ENCODE measurements at regions not wholly inside any gene's neighbourhood (a gene's known extent, or its start where the extent isn't known, plus 50 kb on each side); places are given as distances from the start of the nearest gene placed in this dataset.

DNA sequence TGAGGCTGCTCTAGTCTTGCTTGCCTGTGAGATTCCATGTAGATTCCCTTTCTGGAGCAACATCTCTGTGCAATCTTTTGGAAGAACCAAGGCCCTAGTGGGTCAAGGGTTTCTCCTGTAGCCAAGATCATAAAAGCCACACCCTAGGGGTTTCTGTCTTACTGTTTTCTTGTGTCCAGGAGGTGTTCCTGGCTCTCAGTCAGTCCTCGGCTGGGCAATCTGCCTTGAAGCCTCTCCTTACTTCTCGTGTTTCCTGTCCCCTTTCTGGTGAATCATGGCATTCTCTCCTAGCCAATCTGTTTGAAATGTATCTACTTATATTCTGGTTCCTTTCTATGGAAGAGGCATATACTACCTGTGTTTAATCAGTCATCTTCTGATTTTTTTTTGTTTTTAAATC lies 484.8 kb upstream of the UBE2E3 start:
- Histone ChIP-seq H3K27ac (ENCODE audit: low read depth in 1 of 2, low read length in 1 of 2) (no peak overlapping the region), H3K9me3 (ENCODE audit: control insufficient read depth in 2 of 2, insufficient read depth in 1 of 2, low read length in 1 of 2) (peaks cover 0 to 12% of the 10 kb centered on the region in 2 donors), H3K27me3 (ENCODE audit: control insufficient read depth in 2 of 2, insufficient read depth in 1 of 2, low read length in 1 of 2) (no peaks in the 10 kb centered on the region), H3K4me3 (ENCODE audit: low read length in 2 of 2) (no peak overlapping the region), H3K4me1 (ENCODE audit: control insufficient read depth in 2 of 2, insufficient read depth in 2 of 2, low read length in 2 of 2) (no peaks in the 10 kb centered on the region), H3K36me3 (ENCODE audit: control insufficient read depth in 2 of 2, insufficient read depth in 2 of 2, low read length in 1 of 2) (no peaks in the 10 kb centered on the region)
- no peak for DNase-seq (ENCODE audit: low read depth in 6 of 9, low spot score in 9 of 9)
- 86% methylated on average over 2 of the region's 2 CpGs for WGBS

GRCh38 chr2:180494286-180494685 lies 486.1 kb upstream of the UBE2E3 start:
- Histone ChIP-seq H3K27ac (ENCODE audit: low read depth in 1 of 2, low read length in 1 of 2) (no peak overlapping the region), H3K4me3 (ENCODE audit: low read length in 2 of 2) (no peak overlapping the region), H3K4me1 (ENCODE audit: control insufficient read depth in 2 of 2, insufficient read depth in 2 of 2, low read length in 2 of 2) (no peaks in the 10 kb centered on the region), H3K36me3 (ENCODE audit: control insufficient read depth in 2 of 2, insufficient read depth in 2 of 2, low read length in 1 of 2) (no peaks in the 10 kb centered on the region), H3K9me3 (ENCODE audit: control insufficient read depth in 2 of 2, insufficient read depth in 1 of 2, low read length in 1 of 2) (peaks cover 0 to 12% of the 10 kb centered on the region in 2 donors), H3K27me3 (ENCODE audit: control insufficient read depth in 2 of 2, insufficient read depth in 1 of 2, low read length in 1 of 2) (no peaks in the 10 kb centered on the region)
- WGBS = 89% methylated on average over 2 of the region's 2 CpGs
- DNase-seq (ENCODE audit: low read depth in 6 of 9, low spot score in 9 of 9) = no peak

DNA sequence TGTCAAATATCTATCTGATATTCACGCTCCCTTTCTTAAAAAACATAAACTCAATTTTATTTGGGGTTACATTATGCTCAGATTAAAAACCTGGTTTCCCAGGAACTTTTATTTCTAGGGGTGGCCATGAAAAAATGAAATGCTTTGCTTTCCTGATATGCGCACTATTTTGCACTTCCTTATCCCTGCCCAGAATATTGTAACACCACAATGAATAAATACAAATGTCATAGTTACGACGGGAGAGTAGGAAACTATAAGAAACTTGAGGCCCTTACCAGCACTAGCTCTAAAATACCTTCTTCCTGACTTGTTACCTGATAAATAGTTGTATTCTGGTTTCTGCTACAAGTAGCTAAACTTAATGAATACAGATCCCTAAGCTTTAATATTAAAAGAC lies 475.6 kb upstream of the CWC22 start:
- Histone ChIP-seq H3K36me3 (ENCODE audit: control insufficient read depth in 2 of 2, insufficient read depth in 2 of 2, low read length in 1 of 2) (no peaks in the 10 kb centered on the region), H3K4me1 (ENCODE audit: control insufficient read depth in 2 of 2, insufficient read depth in 2 of 2, low read length in 2 of 2) (no peaks in the 10 kb centered on the region), H3K27me3 (ENCODE audit: control insufficient read depth in 2 of 2, insufficient read depth in 1 of 2, low read length in 1 of 2) (no peaks in the 10 kb centered on the region), H3K4me3 (ENCODE audit: low read length in 2 of 2) (no peak overlapping the region), H3K9me3 (ENCODE audit: control insufficient read depth in 2 of 2, insufficient read depth in 1 of 2, low read length in 1 of 2) (no peaks in the 10 kb centered on the region), H3K27ac (ENCODE audit: low read depth in 1 of 2, low read length in 1 of 2) (no peak overlapping the region)
- DNase-seq (ENCODE audit: low read depth in 6 of 9, low spot score in 9 of 9) = no peak
- 93% methylated on average over 4 of the region's 4 CpGs for WGBS

- Histone ChIP-seq H3K4me1 (ENCODE audit: control insufficient read depth in 2 of 2, insufficient read depth in 2 of 2, low read length in 2 of 2) (no peaks in the 10 kb centered on the region), H3K27me3 (ENCODE audit: control insufficient read depth in 2 of 2, insufficient read depth in 1 of 2, low read length in 1 of 2) (no peaks in the 10 kb centered on the region), H3K27ac (ENCODE audit: low read depth in 1 of 2, low read length in 1 of 2) (no peak overlapping the region), H3K36me3 (ENCODE audit: control insufficient read depth in 2 of 2, insufficient read depth in 2 of 2, low read length in 1 of 2) (no peaks in the 10 kb centered on the region), H3K4me3 (ENCODE audit: low read length in 2 of 2) (no peak overlapping the region), H3K9me3 (ENCODE audit: control insufficient read depth in 2 of 2, insufficient read depth in 1 of 2, low read length in 1 of 2) (no peaks in the 10 kb centered on the region)
- no peak for DNase-seq (ENCODE audit: low read depth in 6 of 9, low spot score in 9 of 9)
- WGBS = 95% methylated on average over 2 of the region's 2 CpGs
Observed at GRCh38 chr2:180481998-180482397, 474.9 kb upstream of the CWC22 start.

DNA sequence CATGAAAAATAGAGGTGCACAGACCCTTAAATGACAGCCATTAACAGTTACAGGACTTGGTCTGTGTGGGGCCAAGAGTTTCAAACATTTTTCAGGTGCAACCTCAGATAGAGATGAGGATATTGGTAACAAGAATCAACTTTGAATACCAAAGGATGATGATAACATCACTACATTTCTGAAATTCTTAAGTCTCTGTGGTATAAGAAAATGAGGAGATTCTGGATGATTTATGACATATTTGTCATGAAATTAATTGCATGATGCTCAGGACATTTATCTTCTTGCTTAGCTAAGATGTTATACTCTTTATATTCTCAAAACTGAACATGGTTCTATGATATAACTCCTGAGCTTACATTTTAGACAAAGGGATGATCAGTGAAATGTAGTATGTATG lies 471.8 kb upstream of the CWC22 start:
- no peaks in the 10 kb centered on the region for H3K4me1 ChIP-seq (ENCODE audit: control insufficient read depth in 2 of 2, insufficient read depth in 2 of 2, low read length in 2 of 2)
- H3K27me3 ChIP-seq (ENCODE audit: control insufficient read depth in 2 of 2, insufficient read depth in 1 of 2, low read length in 1 of 2) = no peaks in the 10 kb centered on the region
- DNase-seq (ENCODE audit: low read depth in 6 of 9, low spot score in 9 of 9) = no peak
- H3K9me3 ChIP-seq (ENCODE audit: control insufficient read depth in 2 of 2, insufficient read depth in 1 of 2, low read length in 1 of 2) = no peaks in the 10 kb centered on the region
- H3K36me3 ChIP-seq (ENCODE audit: control insufficient read depth in 2 of 2, insufficient read depth in 2 of 2, low read length in 1 of 2) = no peaks in the 10 kb centered on the region
- no peak overlapping the region for H3K4me3 ChIP-seq (ENCODE audit: low read length in 2 of 2)
- no peak overlapping the region for H3K27ac ChIP-seq (ENCODE audit: low read depth in 1 of 2, low read length in 1 of 2)

GRCh38 chr2:180474716-180475115 lies 467.6 kb upstream of the CWC22 start:
- H3K36me3 ChIP-seq (ENCODE audit: control insufficient read depth in 2 of 2, insufficient read depth in 2 of 2, low read length in 1 of 2) = no peaks in the 10 kb centered on the region
- H3K27me3 ChIP-seq (ENCODE audit: control insufficient read depth in 2 of 2, insufficient read depth in 1 of 2, low read length in 1 of 2) = no peaks in the 10 kb centered on the region
- H3K9me3 ChIP-seq (ENCODE audit: control insufficient read depth in 2 of 2, insufficient read depth in 1 of 2, low read length in 1 of 2) = no peaks in the 10 kb centered on the region
- no peak overlapping the region for H3K27ac ChIP-seq (ENCODE audit: low read depth in 1 of 2, low read length in 1 of 2)
- H3K4me1 ChIP-seq (ENCODE audit: control insufficient read depth in 2 of 2, insufficient read depth in 2 of 2, low read length in 2 of 2) = no peaks in the 10 kb centered on the region
- DNase-seq (ENCODE audit: low read depth in 6 of 9, low spot score in 9 of 9) = no peak
- H3K4me3 ChIP-seq (ENCODE audit: low read length in 2 of 2) = no peak overlapping the region

DNA sequence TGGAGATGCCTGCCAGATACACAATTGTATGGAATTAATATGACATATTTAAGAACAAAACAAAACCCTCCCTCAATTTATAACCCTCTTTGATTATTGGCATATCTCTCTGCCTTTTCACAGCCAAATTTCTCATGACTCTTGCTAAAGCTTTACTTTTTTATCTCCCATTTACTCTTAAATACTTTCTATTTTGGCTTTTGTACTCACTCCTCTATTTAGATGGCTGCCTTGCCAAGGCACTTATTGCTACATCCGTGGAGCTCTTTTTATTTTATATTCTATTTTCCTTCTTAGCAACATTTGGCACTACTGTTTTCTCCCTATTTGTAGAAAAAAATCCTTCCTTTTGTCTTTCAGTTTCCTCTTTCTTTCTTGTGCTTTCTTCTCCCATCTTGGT lies 466.4 kb upstream of the CWC22 start:
- H3K4me3 ChIP-seq (ENCODE audit: low read length in 2 of 2) = no peak overlapping the region
- no peaks in the 10 kb centered on the region for H3K36me3 ChIP-seq (ENCODE audit: control insufficient read depth in 2 of 2, insufficient read depth in 2 of 2, low read length in 1 of 2)
- H3K9me3 ChIP-seq (ENCODE audit: control insufficient read depth in 2 of 2, insufficient read depth in 1 of 2, low read length in 1 of 2) = no peaks in the 10 kb centered on the region
- H3K27ac ChIP-seq (ENCODE audit: low read depth in 1 of 2, low read length in 1 of 2) = no peak overlapping the region
- 93% methylated on average over 1 of the region's 1 CpG for WGBS
- no peaks in the 10 kb centered on the region for H3K27me3 ChIP-seq (ENCODE audit: control insufficient read depth in 2 of 2, insufficient read depth in 1 of 2, low read length in 1 of 2)
- no peak for DNase-seq (ENCODE audit: low read depth in 6 of 9, low spot score in 9 of 9)
- no peaks in the 10 kb centered on the region for H3K4me1 ChIP-seq (ENCODE audit: control insufficient read depth in 2 of 2, insufficient read depth in 2 of 2, low read length in 2 of 2)

- Histone ChIP-seq H3K9me3 (ENCODE audit: control insufficient read depth in 2 of 2, insufficient read depth in 1 of 2, low read length in 1 of 2) (no peaks in the 10 kb centered on the region), H3K27me3 (ENCODE audit: control insufficient read depth in 2 of 2, insufficient read depth in 1 of 2, low read length in 1 of 2) (no peaks in the 10 kb centered on the region), H3K4me3 (ENCODE audit: low read length in 2 of 2) (no peak overlapping the region), H3K36me3 (ENCODE audit: control insufficient read depth in 2 of 2, insufficient read depth in 2 of 2, low read length in 1 of 2) (no peaks in the 10 kb centered on the region), H3K4me1 (ENCODE audit: control insufficient read depth in 2 of 2, insufficient read depth in 2 of 2, low read length in 2 of 2) (no peaks in the 10 kb centered on the region), H3K27ac (ENCODE audit: low read depth in 1 of 2, low read length in 1 of 2) (no peak overlapping the region)
- no peak for DNase-seq (ENCODE audit: low read depth in 6 of 9, low spot score in 9 of 9)
- WGBS = 89% methylated on average over 1 of the region's 1 CpG
Observed at GRCh38 chr2:180472133-180472532, 465.0 kb upstream of the CWC22 start.

DNA sequence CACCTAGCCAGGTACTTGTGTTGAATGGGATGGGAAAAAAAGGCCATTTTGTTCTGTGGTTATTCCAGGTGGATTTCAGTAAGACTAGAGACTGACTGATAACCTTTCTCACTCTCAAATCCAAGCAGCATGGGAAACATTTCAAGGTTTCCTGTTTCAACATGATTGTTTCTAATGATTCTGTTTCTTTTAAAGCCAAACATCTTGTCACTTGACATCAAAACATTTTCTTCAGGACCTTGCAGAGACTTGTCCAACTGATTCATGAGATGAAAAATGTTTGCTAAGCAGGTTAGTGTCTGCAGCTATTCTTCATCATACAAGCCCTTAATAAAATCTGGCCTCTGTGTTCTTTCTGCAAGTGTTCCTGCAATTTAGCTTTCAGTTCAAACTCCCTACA lies 456.5 kb upstream of the CWC22 start:
- H3K27me3 ChIP-seq (ENCODE audit: control insufficient read depth in 2 of 2, insufficient read depth in 1 of 2, low read length in 1 of 2) = no peaks in the 10 kb centered on the region
- DNase-seq (ENCODE audit: low read depth in 6 of 9, low spot score in 9 of 9) = peak in 1 of 9 donors; percentile 22
- H3K4me1 ChIP-seq (ENCODE audit: control insufficient read depth in 2 of 2, insufficient read depth in 2 of 2, low read length in 2 of 2) = no peaks in the 10 kb centered on the region
- H3K4me3 ChIP-seq (ENCODE audit: low read length in 2 of 2) = no peak overlapping the region
- no peaks in the 10 kb centered on the region for H3K9me3 ChIP-seq (ENCODE audit: control insufficient read depth in 2 of 2, insufficient read depth in 1 of 2, low read length in 1 of 2)
- no peak overlapping the region for H3K27ac ChIP-seq (ENCODE audit: low read depth in 1 of 2, low read length in 1 of 2)
- H3K36me3 ChIP-seq (ENCODE audit: control insufficient read depth in 2 of 2, insufficient read depth in 2 of 2, low read length in 1 of 2) = no peaks in the 10 kb centered on the region

DNA sequence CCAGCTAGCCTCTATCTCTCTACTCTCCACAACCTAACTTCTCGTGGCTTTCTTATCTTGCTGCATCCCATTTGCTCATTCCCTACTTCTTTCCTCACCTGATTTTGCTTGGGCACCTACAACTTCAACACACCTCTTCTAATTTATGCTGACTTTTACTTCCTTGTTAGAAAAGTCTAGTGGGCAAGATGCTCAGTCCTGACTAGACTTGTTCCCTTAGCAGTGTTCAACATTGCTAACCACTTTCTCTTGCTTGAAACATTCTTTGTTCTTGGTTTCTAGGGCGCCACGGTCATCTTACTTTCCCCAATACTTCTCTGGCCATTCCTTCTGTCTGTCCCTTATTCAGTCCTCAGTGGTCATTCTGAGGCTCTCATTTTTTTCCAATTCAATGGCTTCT lies 454.7 kb upstream of the CWC22 start:
- Histone ChIP-seq H3K4me3 (ENCODE audit: low read length in 2 of 2) (no peak overlapping the region), H3K27ac (ENCODE audit: low read depth in 1 of 2, low read length in 1 of 2) (no peak overlapping the region), H3K27me3 (ENCODE audit: control insufficient read depth in 2 of 2, insufficient read depth in 1 of 2, low read length in 1 of 2) (no peaks in the 10 kb centered on the region), H3K9me3 (ENCODE audit: control insufficient read depth in 2 of 2, insufficient read depth in 1 of 2, low read length in 1 of 2) (no peaks in the 10 kb centered on the region), H3K36me3 (ENCODE audit: control insufficient read depth in 2 of 2, insufficient read depth in 2 of 2, low read length in 1 of 2) (no peaks in the 10 kb centered on the region), H3K4me1 (ENCODE audit: control insufficient read depth in 2 of 2, insufficient read depth in 2 of 2, low read length in 2 of 2) (no peaks in the 10 kb centered on the region)
- no peak for DNase-seq (ENCODE audit: low read depth in 6 of 9, low spot score in 9 of 9)
- 94% methylated on average over 3 of the region's 3 CpGs for WGBS
